HG03039 (cell line): ENCODE measurements at regions not wholly inside any gene's neighbourhood (a gene's known extent, or its start where the extent isn't known, plus 50 kb on each side); places are given as distances from the start of the nearest gene placed in this dataset.
"Not testable (repeated sequence)": the region's sequence is repeated elsewhere in the genome, so short reads cannot be mapped to it uniquely, and the experiment has no call there.

ENCODE experiments used
- ATAC-seq: cut with Tn5 transposase; IDR thresholded peaks from one replicate; pipeline ENCODE4 v1.9.1; 2021; ENCODE audit warnings: mild to moderate bottlenecking, moderate library complexity; ENCODE audit not compliant: unreplicated experiment

GRCh38 chr17:51434434-51435170, 174.3 kb downstream of the UTP18 start:
- no peak for ATAC-seq

- no peak for ATAC-seq
Observed at GRCh38 chr17:51435171-51435552, 174.8 kb downstream of the UTP18 start.

- no peak for ATAC-seq
Observed at GRCh38 chr17:51435641-51436091, 175.3 kb downstream of the UTP18 start.

- ATAC-seq = no peak
Observed at GRCh38 chr17:51439395-51440229, 179.3 kb downstream of the UTP18 start.

GRCh38 chr17:51441431-51441830, 181.1 kb downstream of the UTP18 start:
- ATAC-seq = no peak

GRCh38 chr17:51442088-51442865, 181.9 kb downstream of the UTP18 start:
- ATAC-seq = no peak

- ATAC-seq = no peak
Observed at GRCh38 chr17:51443646-51444045, 183.3 kb downstream of the UTP18 start.

- no peak for ATAC-seq
Observed at GRCh38 chr17:51445946-51446345, 185.6 kb downstream of the UTP18 start.

- ATAC-seq = no peak
Observed at GRCh38 chr17:51454456-51454978, 194.2 kb downstream of the UTP18 start.

- ATAC-seq = no peak
Observed at GRCh38 chr17:51455211-51455610, 194.9 kb downstream of the UTP18 start.

- no peak for ATAC-seq
Observed at GRCh38 chr17:51455931-51456330, 195.6 kb downstream of the UTP18 start.

- no peak for ATAC-seq
Observed at GRCh38 chr17:51456942-51457341, 196.6 kb downstream of the UTP18 start.

GRCh38 chr17:51461578-51462004, 201.2 kb downstream of the UTP18 start:
- ATAC-seq = peak; percentile 72

- no peak for ATAC-seq
Observed at GRCh38 chr17:51463353-51463752, 203.0 kb downstream of the UTP18 start.

- ATAC-seq = no peak
Observed at GRCh38 chr17:51467336-51467735, 207.0 kb downstream of the UTP18 start.

GRCh38 chr17:51472670-51473205, 212.4 kb downstream of the UTP18 start:
- ATAC-seq = no peak

GRCh38 chr17:51474764-51475163, 214.4 kb downstream of the UTP18 start:
- ATAC-seq = no peak

GRCh38 chr17:51475730-51476129, 215.4 kb downstream of the UTP18 start:
- no peak for ATAC-seq

GRCh38 chr17:51479303-51479702, 219.0 kb downstream of the UTP18 start:
- no peak for ATAC-seq

- ATAC-seq = no peak
Observed at GRCh38 chr17:51481370-51481769, 221.0 kb downstream of the UTP18 start.

- ATAC-seq = not testable (repeated sequence)
Observed at GRCh38 chr17:51482248-51482647, 221.9 kb downstream of the UTP18 start.
